Activated CD4-positive, alpha-beta T cell treated with anti-CD3 and anti-CD28 coated beads for 4 hours (primary cell): ENCODE measurements at regions not wholly inside any gene's neighbourhood (a gene's known extent, or its start where the extent isn't known, plus 50 kb on each side); places are given as distances from the start of the nearest gene placed in this dataset.
"Not testable (repeated sequence)": the region's sequence is repeated elsewhere in the genome, so short reads cannot be mapped to it uniquely, and the experiment has no call there.

Experiments used
- DNase-seq, 2 donors: peaks; one replicate each; pipeline ENCODE4 v3.0.0-alpha.2; 2020

DNA sequence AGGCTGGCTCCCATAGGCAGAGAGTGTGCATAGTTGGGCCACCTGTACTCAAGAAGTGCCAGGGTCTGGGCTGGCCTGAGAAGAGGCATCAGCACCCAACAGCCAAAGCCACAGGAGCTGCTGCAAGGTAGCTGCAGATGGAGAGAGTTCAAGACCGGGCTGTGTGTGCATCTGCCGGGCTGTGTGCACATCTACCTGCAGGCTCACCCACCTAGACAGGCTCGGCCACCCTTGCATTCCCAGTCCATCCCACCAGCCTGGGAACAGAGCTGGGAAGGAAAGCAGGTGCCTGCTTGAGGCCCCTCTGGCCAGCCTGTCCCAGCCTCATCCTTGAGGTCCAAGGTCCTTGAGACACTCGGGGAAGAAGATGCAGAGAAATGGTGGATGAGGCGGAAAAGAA is 194.4 kb upstream of the AJAP1 start:
- no peak for DNase-seq

DNA sequence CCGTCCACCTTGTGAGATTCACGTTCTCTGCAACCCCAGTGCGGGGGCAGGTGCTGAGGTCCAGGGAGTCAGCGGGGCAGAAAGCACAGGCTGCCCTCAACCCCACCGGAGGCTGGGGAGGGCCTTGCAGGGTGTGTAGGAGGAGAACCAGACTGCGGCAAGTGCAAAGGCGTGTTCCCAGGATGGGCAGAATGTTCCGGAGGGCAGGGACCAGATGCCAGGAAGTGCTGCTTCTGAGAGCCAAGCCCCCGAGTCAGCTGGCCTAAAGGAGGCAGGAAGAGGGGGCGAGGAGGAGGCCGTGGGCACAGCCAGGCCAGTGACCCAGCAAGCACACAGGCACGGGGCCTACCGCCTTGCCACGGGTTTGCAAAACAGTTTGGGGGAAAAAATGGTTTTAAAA is 193.8 kb upstream of the AJAP1 start:
- DNase-seq, result no peak

DNA sequence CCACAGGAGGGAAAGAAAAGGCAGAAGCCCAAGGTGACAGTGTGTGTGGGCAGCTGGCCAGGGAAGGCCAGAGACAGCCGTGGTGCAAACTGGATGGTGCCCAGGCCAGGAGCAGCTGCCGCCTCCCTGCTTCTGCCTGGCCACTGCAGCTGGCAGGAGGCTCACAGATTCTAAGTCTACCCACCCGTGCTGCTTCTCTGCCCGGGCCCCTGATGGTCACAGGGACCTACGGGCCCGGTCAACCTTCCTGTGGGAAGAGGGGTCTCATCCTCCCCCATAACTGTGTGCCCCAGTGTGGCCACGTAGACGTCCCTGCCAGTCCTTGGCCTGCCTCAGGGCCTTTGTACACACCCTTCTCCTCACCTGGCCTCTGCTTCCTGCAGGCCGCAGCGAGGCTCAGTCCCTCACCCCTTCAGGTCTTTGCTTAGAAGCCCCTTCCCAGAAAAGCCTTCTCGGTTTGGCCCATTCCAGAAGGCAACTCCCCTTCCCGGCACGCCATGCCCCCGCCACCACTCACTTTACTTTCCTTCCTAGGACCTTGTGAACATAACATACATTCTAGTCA is 192.6 kb upstream of the AJAP1 start:
- DNase-seq, result no peak

DNA sequence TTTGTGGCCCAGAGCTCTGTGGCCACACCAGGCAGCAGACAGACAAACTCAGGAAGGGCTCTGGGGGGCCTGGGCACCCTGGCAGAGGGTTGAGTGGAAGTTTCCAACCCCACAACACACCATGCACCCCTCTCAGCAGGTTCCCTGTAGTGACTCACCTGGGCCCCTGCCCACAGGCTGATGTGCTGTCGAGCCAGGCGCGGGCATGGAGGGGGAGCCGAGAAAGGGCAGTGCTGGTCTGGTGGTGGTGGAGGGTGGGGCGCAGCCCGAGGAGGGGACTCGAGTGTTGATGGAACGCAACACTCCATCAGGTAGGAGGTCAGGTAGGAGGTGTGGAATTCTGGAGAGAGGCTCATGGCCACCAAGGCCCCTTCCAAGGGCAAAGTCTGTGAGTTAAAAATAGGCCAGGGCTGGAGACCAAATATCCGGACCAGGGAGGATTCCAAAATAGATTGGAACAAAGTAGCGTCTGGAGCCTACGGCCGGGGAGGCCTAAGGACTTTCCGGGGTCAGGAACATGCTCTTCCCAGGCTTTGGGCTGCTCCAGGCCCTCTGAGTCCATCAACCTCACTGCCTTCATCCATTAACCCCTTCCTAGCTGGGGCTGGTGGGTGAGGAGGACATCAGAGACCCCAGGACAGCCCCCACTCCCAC is 191.5 kb upstream of the AJAP1 start:
- DNase-seq, result no peak

DNA sequence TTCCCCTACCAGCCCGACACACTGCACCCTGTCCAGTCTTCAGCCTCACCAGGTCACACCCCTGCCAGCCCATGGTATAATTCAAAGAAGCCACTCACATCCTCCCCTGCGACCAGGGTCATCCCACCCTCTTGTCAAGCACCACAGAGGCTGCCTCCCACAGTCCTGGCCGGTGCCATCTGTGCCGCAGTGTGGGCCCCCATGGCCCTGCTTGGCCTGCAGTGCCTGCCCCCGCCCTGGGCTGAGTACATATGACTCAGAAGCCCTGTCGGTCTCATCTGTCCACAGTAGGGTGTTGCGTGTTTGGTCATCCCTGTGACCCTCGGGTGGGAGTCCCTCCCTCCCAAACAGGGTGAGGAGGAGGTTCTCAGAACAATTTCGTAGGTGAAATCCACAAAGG is 190.8 kb upstream of the AJAP1 start:
- no peak for DNase-seq

DNA sequence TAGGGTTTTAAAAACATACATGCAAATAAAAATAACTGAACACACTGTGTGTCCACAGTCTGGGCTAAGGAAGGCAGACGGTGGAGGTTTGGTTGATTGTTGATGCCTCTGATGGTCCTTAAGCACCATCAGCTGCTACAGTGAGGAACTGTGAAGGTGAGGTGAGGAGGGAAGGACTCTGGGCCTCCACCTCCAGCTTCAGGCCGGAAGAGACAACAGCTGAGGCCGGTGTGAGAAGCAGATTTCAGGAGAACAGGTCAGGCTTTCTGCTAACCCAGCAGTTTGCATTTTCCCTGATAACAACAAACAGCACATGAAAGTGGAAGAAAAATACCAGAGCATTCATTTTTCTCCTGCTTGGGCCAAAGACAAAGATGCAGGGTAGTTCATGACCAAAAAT is 189.9 kb upstream of the AJAP1 start:
- DNase-seq, result no peak

DNA sequence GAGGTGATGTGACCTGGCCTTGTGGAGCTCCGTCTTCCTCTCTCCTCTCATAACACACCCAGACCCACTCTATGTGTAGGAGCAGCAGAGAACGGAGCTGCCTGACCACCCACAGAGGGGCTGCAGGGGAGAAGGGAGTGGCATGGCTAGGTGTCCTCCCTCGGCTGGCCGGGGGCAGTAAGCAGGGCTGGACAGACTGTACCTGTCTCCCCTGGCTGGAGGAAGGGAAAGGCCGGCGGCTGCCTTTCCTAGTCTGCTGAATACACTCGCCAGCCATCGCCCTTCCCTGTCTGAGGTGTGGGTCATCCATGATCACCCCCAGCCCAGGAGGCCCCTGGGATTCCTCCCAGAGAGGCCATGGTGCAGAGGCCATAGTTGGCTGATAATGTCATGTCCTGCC is 187.2 kb upstream of the AJAP1 start:
- no peak for DNase-seq

DNA sequence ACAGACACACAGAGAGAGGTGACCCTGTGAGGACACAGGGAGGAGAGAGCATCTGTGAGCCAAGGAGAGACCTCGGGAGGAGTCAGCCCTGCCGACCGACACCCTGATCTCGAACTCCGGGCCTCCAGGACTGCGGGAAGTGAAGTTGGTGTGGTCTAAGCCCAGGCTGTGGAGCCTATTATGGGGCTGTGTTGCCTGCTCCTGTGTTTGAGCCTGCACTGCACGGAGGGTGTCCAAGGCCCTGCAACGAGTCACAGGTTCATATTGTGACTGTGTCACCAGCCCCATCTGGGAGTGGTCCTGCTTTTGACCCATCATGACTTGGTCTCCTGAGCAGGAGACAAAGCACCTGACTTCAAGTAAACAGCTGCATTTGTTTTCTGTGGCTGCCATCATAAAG is 186.0 kb upstream of the AJAP1 start:
- no peak for DNase-seq

DNA sequence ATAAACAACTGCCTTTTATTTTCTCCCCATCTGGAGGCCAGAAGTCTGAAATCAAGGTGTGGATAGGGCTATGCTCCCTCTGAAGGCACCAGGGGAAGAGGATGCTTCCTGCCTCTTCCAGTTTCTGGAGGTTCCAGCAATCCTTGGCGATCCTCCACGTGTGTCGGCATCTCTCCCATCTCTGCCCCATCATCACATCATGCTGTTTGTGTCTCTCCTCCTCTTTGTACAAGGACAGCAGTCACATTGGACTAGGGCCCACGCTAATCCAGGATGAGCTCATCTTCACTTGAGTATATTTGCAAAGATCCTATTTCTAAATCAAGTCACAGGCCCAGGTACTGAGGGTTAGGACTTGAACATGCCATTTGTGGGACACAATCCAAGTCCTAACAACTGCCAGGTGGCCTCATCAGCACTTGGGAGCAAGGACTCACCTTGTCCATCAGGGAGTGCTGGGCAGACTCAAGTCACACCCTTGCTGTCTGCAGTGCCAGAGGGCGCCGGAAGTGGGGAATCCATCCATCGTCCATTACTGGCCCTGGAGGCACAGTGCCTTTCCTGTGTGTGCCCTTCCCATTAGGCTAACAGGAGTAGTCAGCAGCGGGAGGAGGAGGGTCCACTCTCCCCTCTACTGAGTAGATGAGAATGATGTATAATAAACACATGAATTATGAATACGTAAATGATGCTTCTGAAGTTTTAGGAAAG is 185.4 kb upstream of the AJAP1 start:
- DNase-seq, result no peak

DNA sequence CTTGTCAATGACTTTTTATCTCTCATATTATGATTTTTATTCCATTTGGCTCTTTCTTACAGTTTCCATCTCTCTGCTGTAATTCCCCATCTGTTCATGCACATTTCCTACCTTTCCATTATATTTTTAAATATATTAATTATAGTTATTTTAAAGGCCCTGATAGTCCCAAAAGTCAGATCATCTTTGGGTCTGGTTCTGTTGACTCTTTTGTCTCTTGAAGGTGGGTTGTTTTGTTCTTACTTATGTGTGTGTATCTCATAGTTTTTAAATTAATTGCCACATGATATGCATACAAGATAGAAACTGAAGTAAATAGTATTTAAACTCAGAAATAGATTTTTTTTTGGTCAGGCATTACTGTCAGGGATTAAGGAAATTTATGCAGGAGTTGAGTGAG is 178.0 kb upstream of the AJAP1 start:
- DNase-seq, result no peak

DNA sequence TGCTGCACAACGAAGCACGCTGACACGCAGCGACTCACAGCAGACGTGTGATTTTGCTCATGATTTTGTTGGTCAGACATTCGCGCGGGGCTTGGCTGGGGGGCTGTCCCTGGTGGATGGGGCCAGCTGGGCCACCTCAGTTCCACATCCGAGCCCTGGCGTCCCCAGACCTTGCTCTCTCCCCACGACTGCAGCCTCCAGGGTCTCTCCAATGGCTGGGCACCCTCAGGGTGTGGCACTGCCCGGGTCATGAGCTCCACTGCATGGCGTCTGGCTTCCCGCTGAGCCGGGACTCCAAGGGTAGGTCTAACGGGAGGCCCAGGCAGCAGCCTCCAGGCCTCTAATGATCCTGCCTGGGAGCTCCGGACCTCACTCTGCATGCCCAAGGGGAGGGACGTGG is 173.0 kb upstream of the AJAP1 start:
- DNase-seq, result no peak

DNA sequence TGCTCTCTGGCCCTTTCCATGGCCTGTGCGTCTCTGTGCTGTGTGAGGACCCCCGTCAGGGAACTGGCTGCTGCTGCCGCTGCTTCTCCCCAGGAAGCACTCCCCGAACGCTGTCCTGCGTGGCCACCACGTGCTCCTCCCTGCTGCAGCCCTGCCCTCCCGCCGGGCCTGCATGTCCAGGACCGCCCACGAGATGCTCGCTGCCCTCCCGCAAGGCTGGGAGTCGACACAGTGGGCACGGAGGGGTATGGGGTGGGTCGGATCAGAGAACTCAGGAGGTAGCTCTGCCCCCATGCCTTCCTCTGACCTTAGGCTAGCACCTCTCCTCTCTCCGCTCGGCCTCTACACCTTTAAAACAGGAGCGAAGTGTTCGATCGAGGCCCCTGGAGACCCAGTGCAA is 171.9 kb upstream of the AJAP1 start:
- no peak for DNase-seq

DNA sequence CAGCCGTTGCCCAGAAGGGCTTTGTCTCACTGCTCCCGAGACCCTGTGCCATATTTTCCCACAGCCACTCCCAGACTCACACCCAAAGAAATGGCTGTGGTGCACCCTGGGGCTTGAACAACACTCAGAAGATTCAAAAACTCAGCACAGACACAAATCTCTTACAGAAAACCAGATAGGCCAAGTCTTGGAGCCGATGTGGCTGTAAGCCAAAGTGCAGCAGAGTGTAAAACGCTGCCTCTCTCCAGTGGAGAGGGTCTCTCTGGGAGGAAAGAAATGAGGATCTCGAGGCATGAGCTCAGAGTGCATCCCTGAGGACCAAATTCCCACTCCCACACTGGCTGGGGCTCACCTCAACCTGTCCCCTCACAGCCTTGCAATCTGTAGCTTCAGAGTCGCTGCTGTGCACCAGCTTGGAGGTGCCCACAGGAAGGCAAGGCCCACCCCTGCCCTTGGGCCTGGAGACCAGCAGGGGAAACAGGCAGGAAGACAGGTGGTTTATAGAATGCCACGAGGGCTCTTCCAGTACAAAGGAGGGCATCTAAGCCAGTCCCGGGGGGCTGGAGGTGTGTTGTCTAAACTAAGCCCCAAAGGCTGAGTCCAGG is 171.3 kb upstream of the AJAP1 start:
- DNase-seq, result no peak

DNA sequence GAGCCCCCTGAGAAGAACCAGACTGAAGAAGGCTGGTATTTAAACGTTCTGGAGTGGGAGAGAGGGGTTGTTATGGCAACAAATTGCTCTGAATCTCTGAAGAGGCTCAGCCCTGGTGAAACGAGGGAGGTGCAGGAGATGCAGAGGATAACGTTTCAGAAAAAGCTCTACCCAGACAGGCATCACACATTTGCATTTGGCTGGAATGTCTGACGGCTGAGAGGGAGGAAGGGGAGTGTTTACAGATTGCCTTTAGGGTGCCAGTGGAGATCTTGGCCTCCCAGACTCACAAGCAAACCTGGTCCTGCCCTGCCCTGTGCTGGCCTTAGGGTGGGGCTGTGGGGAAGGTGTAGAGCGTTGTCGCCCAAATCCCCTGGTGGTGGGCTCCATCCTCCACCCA is 169.0 kb upstream of the AJAP1 start:
- no peak for DNase-seq

DNA sequence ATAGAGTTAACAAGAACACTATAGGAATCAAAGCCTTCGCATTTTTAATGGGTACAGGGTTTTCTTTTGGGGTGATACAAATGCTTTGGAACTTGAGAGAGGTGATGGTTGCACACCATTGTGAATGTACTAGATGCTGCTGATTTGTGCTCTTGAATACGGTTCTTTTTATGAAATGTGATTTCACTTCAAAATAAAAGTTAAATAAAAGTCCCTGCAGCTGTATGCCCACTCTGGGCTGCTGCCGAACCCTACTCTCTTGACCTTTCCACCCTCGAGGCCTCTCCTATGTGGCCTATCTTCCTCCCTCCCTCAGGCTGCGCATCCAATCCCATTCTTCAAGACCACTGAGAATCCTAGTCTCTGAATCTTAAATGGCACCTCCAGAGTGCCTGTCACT is 168.5 kb upstream of the AJAP1 start:
- DNase-seq, result no peak

DNA sequence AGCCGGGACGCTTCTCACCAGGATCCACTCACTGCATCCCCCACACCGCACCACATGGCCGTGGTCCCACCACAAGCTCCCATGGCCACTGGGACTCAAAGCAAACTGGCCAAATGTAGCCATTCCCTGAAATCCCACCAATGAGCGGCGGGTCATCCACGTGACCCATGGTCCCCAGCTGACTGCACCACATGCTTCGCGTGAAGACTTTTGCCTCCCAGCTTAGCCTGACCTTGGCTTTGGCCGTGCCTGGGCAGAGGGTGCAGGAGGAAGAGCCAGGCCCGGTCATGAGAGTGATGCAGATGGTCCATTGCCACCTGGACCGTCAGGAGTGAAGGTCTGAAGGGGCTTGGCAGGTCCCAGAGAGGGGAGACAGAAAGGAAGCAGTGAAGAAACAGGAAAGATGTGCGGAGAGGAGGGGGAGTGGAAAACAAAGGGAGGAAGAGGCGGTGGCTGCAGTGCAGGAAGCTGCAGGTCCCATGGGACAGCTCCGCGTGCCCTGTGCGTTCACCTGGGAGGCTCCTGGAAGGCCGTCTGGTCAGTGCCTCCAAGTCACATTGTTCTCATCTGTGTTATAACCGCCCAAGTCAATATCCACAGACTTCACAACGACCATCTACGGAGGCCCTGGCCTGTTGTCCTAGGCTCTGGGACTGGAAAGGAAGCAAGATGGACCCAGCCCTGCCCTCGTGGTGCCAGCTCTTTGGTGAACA is 167.8 kb upstream of the AJAP1 start:
- no peak for DNase-seq

DNA sequence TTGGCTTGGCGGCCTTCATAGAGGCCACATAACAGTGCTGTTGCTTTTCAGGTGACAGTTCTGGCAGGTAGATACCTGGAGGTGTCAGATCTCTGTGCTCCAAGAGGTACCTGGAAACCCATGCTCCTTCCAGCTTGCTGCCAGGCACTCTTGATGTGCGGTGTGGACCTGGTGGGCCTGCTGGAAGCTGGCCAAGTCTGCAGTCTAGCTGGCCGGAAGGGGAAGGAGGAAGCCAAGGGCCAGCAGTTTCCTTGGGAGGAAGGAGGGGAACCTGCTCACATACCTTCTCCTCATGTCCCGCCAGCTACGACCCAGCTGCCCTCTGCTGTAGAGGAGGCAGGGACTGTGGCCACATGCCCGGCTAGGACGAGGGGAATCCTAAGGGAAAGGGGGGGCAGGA is 166.4 kb upstream of the AJAP1 start:
- DNase-seq, result no peak

DNA sequence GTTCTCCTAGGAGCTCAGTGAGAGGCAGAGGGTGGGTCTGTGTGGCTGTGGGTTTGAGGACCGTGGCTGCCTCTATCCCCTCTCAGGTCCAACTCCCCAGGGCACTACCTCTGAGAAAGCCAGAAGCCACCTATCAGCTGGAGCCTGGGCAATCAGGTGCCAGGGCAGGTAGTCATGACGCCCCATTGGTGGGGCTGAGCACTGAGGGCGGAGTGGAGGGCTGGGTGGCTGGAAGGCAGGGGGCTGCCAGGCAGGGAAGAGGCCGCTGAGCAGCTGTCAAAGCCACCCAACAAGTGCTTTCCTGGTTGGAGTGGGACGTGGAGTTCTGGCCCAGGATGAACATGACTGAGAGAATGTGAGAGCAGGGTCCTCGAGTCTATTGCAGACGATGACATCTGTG is 164.9 kb upstream of the AJAP1 start:
- DNase-seq, result no peak

DNA sequence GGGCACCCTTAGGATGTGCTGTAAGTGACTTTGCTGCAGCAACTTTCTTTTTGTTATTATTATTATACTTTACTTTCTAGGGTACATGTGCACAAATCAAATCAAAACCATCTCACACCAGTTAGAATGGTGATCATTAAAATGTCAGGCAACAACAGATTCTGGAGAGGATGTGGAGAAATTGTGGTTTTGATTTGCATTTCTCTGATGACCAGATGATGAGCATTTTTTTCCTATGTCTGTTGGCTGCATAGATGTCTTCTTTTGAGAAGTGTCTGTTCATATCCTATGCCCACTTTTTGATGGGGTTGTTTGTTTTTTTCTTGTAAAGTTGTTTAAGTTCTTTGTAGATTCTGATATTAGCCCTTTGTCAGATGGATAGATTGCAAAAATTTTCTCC is 164.4 kb upstream of the AJAP1 start:
- DNase-seq, result not testable (repeated sequence)

DNA sequence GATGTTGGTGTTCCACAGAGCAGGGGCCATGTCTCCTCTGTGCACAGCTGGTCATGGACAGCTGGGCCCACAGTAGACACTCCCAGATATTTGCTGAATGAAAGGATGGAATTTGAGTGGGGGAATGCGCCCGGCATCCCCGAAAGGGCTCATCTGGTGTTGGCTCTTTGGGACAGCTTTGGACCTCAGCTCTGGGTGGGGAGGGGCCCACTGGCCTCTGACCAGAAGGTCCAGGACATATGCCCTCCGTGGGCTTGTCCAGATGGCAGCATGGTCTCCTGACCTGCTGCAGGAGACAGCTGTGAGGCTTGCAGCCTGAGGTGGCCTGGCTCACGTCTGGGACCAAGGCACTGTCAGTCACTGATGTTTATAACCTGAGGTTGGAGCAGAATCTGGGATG is 160.4 kb upstream of the AJAP1 start:
- no peak for DNase-seq

DNA sequence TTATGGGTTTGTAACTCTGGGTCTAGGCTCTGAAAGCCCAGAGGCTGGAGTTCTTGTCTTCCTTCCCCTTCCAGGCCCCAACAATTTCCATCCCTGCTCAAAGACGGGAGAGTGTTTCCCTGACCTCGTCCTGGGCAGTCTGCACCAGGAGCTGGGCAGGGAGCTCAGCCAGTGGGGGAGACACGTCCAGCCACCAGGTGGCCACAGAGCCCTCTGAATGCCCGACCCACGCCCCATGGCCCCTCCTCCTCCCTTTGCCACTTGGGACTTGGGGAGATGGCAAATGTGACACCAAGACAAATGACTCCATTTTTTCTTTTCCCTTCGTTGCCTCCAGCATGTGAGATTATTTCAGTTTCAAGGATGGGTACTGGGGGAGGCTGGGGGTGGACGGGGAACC is 159.9 kb upstream of the AJAP1 start:
- no peak for DNase-seq

DNA sequence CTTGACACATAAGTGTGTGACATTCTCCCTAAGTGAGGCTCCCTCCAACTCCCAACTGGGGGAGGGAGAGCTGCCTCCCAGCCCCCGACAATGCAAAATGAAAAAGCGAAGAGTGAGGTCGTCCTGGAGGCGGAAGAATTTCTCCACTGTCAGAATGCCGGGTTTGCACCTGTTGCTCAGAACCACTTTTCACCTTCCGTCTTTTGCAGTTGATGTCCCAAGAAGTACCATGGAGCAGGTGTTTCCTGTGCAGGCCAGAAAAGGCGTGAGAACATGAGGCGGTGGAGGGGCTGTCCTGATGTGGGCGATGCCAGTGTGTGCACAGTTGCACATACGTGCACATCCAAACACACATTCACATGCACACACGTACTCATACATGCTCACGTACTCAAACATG is 158.6 kb upstream of the AJAP1 start:
- no peak for DNase-seq

DNA sequence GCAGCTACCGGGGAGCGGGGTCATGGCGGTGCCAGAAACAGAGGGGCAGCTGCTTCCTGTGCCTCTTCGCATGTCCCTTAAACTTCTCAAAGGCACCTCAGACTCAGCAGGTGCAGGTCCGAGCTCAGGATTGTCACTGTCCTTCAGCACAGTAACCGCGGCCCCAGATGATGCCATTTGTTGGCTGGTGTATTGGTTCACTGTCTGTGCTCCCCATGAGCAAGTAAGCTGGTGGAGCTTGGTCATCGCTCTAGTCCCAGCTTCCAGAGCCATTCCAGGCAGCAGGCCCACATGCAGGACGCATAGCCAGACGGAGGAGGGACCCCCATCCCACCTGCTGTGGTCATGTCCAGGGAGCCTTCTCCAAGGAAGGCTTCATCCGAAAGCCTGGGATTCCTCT is 154.0 kb upstream of the AJAP1 start:
- no peak for DNase-seq

DNA sequence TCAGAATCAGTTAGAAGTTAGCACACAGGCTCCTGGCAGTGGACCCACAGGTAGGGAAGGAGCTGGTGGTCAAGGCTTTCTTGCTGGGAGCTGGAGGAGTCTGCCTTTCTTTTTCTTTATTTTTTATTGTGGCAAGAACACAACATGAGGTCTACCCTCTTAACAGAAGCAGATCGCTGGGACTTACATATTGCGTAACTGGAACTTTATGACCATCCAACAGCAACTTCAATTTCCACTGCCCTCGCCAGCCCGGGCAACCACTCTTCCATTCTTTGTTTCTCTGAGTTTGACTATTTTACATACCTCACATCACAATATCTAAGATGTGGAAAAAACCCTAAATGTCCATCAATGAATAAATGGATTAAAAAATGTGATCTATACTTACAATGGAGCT is 147.8 kb upstream of the AJAP1 start:
- DNase-seq, result no peak
